Right cardiac atrium (tissue), 5 donors: ENCODE measurements at regions not wholly inside any gene's neighbourhood (a gene's known extent, or its start where the extent isn't known, plus 50 kb on each side); places are given as distances from the start of the nearest gene placed in this dataset.

ENCODE experiments used
- ATAC-seq, 2 donors: fragments of 200-7000 bp; cut with Tn5 transposase; one replicate each; pipeline versions ENCODE4 v1.8.0 to v1.9.1; 2020; ENCODE audit warnings: moderate library complexity in 2 of 2, mild to moderate bottlenecking in 1 of 2
- DNase-seq, 3 donors: peaks; one replicate each; pipeline ENCODE4 v3.0.0-alpha.2; 2020
- H3K27ac ChIP-seq: one replicate; pipeline ENCODE4 v1.5.1; 2013; ENCODE audit warnings: mild to moderate bottlenecking, low read length, control low read depth, moderate library complexity
- H3K27me3 ChIP-seq: one replicate; pipeline ENCODE4 v1.6.1; 2013; ENCODE audit not compliant: control insufficient read depth, insufficient read depth
- H3K4me1 ChIP-seq: one replicate; pipeline ENCODE4 v1.6.1; 2013; ENCODE audit warnings: low read length; ENCODE audit not compliant: control insufficient read depth, insufficient read depth
- H3K4me3 ChIP-seq: one replicate; pipeline ENCODE4 v1.5.1; 2013; ENCODE audit warnings: low read length, control low read depth
- H3K9me3 ChIP-seq: one replicate; pipeline ENCODE4 v1.6.1; 2013; ENCODE audit warnings: low read length; ENCODE audit not compliant: control insufficient read depth
- WGBS: extraction: QIAGEN DNeasy Blood & Tissue Kit; methylation state at CpG from one replicate; pipeline ENCODE4 v1.1.7; 2013; 5-methylcytosine and 5-hydroxymethylcytosine counted together
- intact Hi-C, 4 donors: fragments of 100-400 bp; cut with DNase I; formaldehyde crosslinking; loops; one replicate each; pipeline versions ENCODE4 v1.11.0 to v1.14.0; 2022 to 2023
- donor health status: healthy with polysubstance abuse.
- donor health status: DM: no; HTN: yes; CAD: no.
- donor health status: DM: no; HTN: no; CAD: no.
- donor health status: DM: no; HTN: yes; CAD: no; lungs with severe emphysema.
- donor health status: DM: yes; HTN: yes; CAD: no.

DNA sequence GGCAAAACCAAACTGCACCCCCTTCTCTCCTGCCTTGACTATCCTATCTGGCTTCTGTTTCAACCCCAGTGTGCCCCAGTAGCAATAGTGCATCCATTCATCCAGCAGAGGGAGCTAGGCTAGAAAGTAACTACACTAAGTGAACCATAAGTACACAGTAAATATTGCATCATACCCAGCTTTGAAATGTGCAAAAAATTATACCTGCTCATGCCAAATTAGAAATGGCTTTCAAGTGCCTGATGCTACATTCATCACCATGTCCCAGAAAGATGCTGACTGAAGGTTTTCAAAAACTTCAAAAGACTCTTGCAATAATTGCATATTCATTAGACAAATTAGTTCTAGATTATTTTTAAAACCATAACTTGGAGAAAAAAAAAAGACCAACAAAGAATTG is 153.5 kb downstream of the PRELID2 start:
- DNase-seq (peak in 2 of 3 donors; percentile 22 to 48), ATAC-seq (peak; percentile 76 to 89)
- H3K9me3 ChIP-seq = no peaks in the 10 kb centered on the region
- no peak overlapping the region for H3K27ac ChIP-seq
- H3K27me3 ChIP-seq = no peaks in the 10 kb centered on the region
- no peak overlapping the region for H3K4me3 ChIP-seq
- intact Hi-C loops = loop anchor here in 2 of 4 donors (10.0 kb wide), 2 partner anchors 143 to 373 kb away; no protein-coding TSS in a partner anchor
- H3K4me1 ChIP-seq = no peaks in the 10 kb centered on the region

DNA sequence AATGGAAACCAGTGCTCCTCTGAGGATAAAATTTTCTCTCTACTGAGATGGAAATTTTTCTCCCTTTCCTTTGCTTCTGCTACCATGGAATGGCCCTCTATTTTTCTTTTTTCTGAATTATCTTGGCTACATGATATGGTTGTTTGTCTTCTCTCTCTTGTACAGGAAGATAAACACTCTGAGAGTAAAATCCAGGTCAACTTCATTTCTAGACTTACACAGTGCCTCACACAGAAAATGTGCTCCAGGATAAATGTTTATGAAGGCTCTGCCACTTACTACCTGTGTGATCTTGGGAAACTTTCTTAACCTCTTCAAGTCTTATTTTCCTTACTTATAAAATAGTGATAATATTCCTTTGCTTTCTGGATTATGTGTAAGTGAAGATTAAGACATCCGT is 153.9 kb downstream of the PRELID2 start:
- Histone ChIP-seq H3K27me3 (no peaks in the 10 kb centered on the region), H3K4me3 (no peak overlapping the region), H3K4me1 (no peaks in the 10 kb centered on the region), H3K9me3 (no peaks in the 10 kb centered on the region), H3K27ac (no peak overlapping the region)
- no peak for DNase-seq
- intact Hi-C loops = loop anchor here in 2 of 4 donors (10.0 kb wide), 2 partner anchors 144 to 374 kb away; no protein-coding TSS in a partner anchor
- 56% methylated on average over 1 of the region's 1 CpG for WGBS
- ATAC-seq = peak in 1 of 2 donors; percentile 20

DNA sequence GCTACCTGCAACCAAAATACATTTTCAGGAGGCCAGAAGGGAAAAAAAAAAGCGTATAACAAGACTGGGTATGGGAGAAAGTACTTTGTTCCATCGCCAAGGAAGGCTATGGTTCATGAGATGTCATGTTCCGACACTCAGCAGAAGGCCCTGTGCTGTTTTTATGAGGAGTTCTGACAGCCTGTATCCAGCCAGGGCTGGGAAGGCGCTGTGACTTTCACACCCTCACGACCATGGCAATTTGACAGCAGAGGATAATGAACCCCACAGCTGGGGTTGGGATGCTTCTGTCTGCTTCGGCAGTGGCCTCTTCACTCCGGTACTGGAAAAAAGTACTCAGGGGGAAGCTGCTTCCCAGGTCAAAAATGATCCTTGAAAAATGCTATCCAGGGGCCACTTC is 154.4 kb downstream of the PRELID2 start:
- WGBS = 30% methylated on average over 7 of the region's 7 CpGs
- peak; percentile 90 to 92 for ATAC-seq
- intact Hi-C loops = loop anchor here in 2 of 4 donors (10.0 kb wide), 2 partner anchors 144 to 374 kb away; no protein-coding TSS in a partner anchor

DNA sequence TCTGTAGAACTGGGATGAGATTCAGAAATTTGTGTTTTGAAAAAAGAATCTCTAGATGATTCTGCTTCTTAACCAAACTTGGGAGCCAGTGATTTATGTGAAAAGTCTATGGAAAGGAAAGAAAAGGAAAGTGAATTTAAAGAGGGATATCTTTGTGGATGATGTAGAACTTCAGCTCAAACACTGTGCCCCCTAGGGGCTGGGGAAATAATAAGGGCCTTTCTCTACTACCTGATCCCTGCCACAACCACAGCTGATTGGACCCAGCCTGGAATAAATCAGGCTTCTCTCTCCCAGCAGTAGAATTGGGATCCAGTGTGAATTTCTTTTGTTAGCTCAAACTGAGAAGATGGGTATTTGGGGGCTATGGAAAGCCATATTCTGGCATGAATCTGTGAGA is 155.0 kb downstream of the PRELID2 start:
- Histone ChIP-seq H3K27ac (no peak overlapping the region), H3K4me3 (no peak overlapping the region), H3K9me3 (no peaks in the 10 kb centered on the region), H3K27me3 (no peaks in the 10 kb centered on the region), H3K4me1 (no peaks in the 10 kb centered on the region)
- no peak for DNase-seq
- intact Hi-C loops = loop anchor here in 2 of 4 donors (10.0 kb wide), 2 partner anchors 145 to 375 kb away; no protein-coding TSS in a partner anchor
- no peak for ATAC-seq

More for the DNA sequence above, 154.4 kb downstream of the PRELID2 start:
- H3K27ac ChIP-seq = peak overlapping the region; percentile 30
- H3K27me3 ChIP-seq = no peaks in the 10 kb centered on the region
- H3K9me3 ChIP-seq = no peaks in the 10 kb centered on the region
- no peak overlapping the region for H3K4me3 ChIP-seq
- peak; percentile 31 to 74 (median 53) for DNase-seq
- H3K4me1 ChIP-seq = no peaks in the 10 kb centered on the region

DNA sequence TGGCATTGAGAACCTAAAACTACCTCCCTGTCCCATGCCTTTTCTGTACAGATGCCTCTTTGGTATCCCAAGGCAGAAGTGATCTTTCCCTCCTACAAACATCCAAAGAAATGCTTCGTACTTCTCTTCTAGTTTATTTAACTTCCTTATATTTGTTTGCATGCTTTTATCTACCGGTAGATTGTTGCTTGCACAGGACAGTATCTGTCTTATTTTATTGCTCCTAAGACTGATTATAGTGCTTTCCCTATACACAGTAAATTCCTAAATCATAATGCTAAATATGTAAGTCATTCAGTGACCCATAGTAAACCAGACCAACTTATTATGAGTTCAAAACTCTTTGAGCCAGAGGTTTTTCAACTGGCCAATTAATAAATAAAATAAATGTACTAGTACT is 156.9 kb downstream of the PRELID2 start:
- Histone ChIP-seq H3K4me3 (no peak overlapping the region), H3K4me1 (no peaks in the 10 kb centered on the region), H3K27ac (no peak overlapping the region), H3K27me3 (no peaks in the 10 kb centered on the region), H3K9me3 (no peaks in the 10 kb centered on the region)
- DNase-seq = no peak
- ATAC-seq = no peak
- WGBS = 77% methylated on average over 2 of the region's 2 CpGs
- intact Hi-C loops = no loop called here

DNA sequence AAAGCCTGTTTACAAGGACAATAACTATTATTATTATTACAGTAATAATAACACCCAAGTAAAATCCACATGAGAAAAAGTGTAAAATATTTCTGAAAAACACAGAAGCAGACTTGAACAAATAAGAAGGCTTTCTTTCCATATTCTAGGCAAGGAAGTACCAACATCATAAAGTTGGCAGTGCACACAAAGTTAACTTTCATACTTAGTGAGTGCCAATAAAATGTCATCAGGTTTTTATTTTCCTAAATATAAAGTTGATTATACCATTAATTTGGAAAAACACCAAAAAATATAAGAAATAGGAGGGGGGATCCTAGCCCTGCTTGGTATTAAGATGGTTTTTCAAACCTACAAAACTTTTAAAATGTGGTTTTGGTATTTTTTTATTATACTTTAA is 161.4 kb downstream of the PRELID2 start:
- no peak overlapping the region for H3K4me3 ChIP-seq
- H3K4me1 ChIP-seq = no peaks in the 10 kb centered on the region
- H3K27ac ChIP-seq = no peak overlapping the region
- ATAC-seq (no peak), DNase-seq (no peak)
- no peaks in the 10 kb centered on the region for H3K9me3 ChIP-seq
- intact Hi-C loops = no loop called here
- H3K27me3 ChIP-seq = no peaks in the 10 kb centered on the region

DNA sequence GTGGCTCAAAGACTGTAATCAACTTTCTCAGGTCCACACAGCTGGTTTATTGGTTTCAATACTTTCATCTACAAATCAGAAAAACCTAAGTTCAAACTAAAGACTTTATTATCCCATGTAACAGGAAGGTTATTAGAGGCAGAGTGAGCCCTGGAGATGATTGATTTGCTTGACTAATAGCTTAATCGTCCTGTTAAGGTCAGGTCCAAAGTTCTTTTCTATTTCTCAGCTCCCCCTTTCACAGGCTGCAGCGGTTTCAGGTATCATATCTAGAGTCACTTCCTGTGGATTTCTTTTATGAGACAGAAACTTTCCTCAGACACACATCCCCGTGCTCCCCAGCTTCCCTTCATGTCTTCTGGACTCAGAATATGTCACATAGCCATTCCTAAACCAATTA is 166.4 kb downstream of the PRELID2 start:
- H3K27ac ChIP-seq = no peak overlapping the region
- intact Hi-C loops = no loop called here
- no peak overlapping the region for H3K4me3 ChIP-seq
- 60% methylated on average over 3 of the region's 3 CpGs for WGBS
- DNase-seq (no peak), ATAC-seq (no peak)
- H3K4me1 ChIP-seq = no peaks in the 10 kb centered on the region
- H3K9me3 ChIP-seq = no peaks in the 10 kb centered on the region
- no peaks in the 10 kb centered on the region for H3K27me3 ChIP-seq

DNA sequence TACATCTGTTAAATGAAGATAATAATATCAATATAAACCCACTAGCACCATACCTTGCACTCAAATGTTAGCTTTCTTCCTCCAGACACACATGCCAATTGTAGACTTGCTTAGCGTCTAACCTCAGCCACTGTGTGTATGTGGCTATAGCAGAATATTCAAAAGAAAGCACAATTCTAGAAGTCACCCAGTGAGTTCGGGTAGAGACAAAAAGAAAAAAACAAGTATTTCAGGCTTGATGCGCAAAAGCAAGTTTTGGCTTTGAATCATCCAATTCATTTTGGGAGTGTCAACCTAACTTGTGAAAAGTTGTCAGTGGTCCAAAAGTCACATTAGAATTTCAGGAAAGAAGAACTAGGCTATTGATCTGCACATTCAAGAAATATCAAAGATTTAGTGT is 167.4 kb downstream of the PRELID2 start:
- 96% methylated on average over 3 of the region's 3 CpGs for WGBS
- Histone ChIP-seq H3K4me1 (no peaks in the 10 kb centered on the region), H3K27ac (no peak overlapping the region), H3K27me3 (no peaks in the 10 kb centered on the region), H3K4me3 (no peak overlapping the region), H3K9me3 (no peaks in the 10 kb centered on the region)
- intact Hi-C loops = no loop called here
- no peak for ATAC-seq
- DNase-seq = no peak

DNA sequence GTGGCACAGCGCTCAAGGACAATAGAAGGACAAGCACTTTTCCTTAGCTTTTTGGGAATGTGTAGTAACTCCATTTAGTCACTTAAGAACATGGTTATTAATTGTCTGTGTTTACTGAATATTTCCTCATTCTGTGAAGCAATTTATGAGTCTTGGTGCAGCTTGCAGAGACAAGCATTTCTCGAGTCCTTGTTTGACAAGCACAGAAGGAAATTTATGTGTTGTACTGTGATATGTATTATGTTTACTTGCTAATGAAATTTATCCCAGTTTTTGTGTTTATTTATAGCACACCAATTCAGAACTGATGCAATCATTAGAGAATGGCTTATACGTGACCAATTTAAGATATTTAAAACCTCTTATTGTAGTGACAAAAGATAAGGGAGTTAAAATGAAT is 168.6 kb downstream of the PRELID2 start:
- DNase-seq (no peak), ATAC-seq (no peak)
- intact Hi-C loops = no loop called here
- no peak overlapping the region for H3K27ac ChIP-seq
- no peaks in the 10 kb centered on the region for H3K9me3 ChIP-seq
- no peaks in the 10 kb centered on the region for H3K27me3 ChIP-seq
- H3K4me3 ChIP-seq = no peak overlapping the region
- WGBS = 68% methylated on average over 3 of the region's 3 CpGs
- no peaks in the 10 kb centered on the region for H3K4me1 ChIP-seq

DNA sequence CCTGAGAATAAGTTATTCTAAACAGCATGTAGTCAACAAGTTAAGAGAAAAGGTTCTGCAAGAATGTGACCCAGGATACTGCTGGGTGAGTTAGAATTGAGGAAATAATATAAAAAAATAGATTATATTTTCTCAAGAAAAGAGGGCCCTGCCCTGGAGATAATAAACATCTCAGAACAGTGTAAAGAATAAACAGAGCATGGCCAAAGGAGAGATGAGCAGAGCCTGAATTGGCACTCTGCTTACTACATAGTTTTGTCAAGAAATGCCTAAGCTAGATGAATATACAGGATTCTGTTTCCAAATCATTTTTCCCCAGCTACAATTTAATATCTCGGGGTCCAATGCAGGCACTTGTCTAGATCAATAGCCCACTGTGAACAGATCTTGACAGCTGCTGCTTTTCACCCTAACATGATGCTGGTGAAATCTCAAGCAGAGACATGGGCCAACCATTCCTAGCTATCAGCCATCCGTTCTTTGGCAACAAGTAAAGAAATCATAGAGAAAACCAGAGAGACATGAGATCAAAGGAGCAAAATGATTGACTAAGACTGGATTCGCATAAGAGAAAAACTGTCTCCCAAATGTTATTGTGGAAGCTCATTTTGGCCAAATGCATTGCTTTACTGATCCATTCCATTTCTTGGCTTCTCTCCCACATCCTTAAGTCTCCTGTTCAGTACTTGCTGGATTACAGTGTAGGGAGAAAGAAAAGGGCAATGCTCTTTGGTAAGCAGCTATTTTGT is 173.2 kb downstream of the PRELID2 start:
- Histone ChIP-seq H3K27ac (no peak overlapping the region), H3K4me3 (no peak overlapping the region), H3K9me3 (no peaks in the 10 kb centered on the region), H3K27me3 (no peaks in the 10 kb centered on the region), H3K4me1 (no peaks in the 10 kb centered on the region)
- no peak for ATAC-seq
- DNase-seq = no peak
- WGBS = 61% methylated on average over 3 of the region's 3 CpGs
- intact Hi-C loops = no loop called here

DNA sequence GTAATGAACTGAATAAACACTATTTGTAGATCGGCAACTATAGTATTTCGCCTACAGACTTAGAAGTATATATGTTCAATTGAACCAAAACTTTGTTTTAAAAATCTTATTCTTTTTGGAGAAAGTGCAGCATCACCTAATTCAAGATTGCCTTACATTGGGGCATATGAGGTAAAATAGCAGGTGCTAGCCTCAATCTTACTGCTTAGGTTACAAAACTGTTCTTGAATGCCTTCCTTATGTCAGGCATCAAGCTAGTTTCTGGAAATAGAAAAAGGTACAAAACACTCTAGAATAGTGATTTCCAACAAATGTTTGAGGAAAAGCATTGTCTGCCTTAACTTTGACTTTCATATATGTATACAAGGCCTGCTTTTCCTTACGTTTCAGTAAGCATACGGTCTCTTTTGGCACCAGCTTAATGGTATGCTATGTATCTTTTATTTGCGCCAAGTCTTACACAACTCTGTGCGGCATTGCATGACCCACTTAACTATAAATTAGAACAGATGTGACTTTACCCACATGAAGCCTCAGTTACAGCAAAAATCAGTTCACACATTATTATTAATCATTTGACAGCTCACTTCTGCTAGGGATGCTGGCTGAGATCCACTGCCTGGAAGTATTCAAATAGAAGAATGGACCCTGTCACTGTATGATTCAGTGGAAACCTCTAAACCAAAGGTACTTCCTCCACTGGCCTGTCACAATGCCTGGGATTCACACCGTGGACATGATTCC is 174.1 kb downstream of the PRELID2 start:
- Histone ChIP-seq H3K27me3 (no peaks in the 10 kb centered on the region), H3K27ac (no peak overlapping the region), H3K4me3 (no peak overlapping the region), H3K4me1 (no peaks in the 10 kb centered on the region), H3K9me3 (no peaks in the 10 kb centered on the region)
- WGBS = 65% methylated on average over 7 of the region's 7 CpGs
- ATAC-seq (no peak), DNase-seq (no peak)
- intact Hi-C loops = no loop called here
